VCaP (cell line): ENCODE measurements at regions not wholly inside any gene's neighbourhood (a gene's known extent, or its start where the extent isn't known, plus 50 kb on each side); places are given as distances from the start of the nearest gene placed in this dataset.

ENCODE experiments used
- H3K27ac ChIP-seq: fragments of 450-650 bp; 2 replicates; pipeline ENCODE4 v1.5.1; 2017
- TF ChIP-seq, protein P1 (sequence below): fragments of 450-650 bp; conservative IDR thresholded peaks from 2 replicates; pipeline ENCODE4 v1.5.1; 2017; ENCODE audit warnings: mild to moderate bottlenecking, moderate library complexity

DNA sequence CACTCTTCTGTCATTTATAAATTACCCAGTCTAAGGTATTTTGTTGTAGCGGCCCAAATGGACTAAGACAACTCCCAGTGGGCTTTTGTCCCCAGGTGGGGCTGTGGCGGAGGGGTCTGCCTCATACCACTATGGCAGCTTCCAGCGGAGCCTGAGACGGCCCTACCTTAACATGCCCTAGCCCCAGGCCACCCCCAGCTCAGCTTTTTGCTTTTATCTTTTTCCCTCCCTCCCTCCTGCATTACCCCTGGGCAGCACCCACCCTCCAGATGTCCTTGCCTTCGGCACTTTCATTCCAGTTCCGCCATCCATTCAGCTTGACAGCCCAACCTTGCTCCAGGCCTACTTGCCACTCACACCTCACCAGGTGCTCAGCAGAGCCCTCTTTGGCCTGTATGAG, 307.3 kb downstream of the PTPRU start:
- peak overlapping the region; percentile 59; the same call in 1 of the 2 replicates for H3K27ac ChIP-seq
- TF ChIP-seq, protein P1, sequence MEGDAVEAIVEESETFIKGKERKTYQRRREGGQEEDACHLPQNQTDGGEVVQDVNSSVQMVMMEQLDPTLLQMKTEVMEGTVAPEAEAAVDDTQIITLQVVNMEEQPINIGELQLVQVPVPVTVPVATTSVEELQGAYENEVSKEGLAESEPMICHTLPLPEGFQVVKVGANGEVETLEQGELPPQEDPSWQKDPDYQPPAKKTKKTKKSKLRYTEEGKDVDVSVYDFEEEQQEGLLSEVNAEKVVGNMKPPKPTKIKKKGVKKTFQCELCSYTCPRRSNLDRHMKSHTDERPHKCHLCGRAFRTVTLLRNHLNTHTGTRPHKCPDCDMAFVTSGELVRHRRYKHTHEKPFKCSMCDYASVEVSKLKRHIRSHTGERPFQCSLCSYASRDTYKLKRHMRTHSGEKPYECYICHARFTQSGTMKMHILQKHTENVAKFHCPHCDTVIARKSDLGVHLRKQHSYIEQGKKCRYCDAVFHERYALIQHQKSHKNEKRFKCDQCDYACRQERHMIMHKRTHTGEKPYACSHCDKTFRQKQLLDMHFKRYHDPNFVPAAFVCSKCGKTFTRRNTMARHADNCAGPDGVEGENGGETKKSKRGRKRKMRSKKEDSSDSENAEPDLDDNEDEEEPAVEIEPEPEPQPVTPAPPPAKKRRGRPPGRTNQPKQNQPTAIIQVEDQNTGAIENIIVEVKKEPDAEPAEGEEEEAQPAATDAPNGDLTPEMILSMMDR = no peak

DNA sequence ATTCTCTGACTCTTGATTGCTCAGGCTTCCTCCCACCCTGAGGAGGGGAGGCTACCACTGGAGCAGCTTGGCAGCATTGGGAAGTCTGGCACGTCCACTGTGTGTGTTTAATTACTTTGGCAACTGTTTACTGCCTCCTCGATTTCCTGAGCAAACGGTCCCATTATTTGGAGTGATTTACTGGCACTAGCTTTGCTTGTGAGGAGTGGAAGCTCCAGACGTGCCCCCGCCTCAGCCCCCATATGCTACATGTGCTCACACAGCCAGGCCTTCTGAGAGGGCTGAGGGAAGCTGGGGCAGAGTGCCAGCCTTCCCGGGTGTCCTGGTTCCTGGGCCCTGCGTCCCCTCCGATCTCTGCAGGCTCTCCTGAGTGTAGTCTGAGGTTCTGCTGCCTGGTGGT, 306.2 kb downstream of the PTPRU start:
- peak overlapping the region; percentile 59 for H3K27ac ChIP-seq
- TF ChIP-seq, protein P1 = no peak

DNA sequence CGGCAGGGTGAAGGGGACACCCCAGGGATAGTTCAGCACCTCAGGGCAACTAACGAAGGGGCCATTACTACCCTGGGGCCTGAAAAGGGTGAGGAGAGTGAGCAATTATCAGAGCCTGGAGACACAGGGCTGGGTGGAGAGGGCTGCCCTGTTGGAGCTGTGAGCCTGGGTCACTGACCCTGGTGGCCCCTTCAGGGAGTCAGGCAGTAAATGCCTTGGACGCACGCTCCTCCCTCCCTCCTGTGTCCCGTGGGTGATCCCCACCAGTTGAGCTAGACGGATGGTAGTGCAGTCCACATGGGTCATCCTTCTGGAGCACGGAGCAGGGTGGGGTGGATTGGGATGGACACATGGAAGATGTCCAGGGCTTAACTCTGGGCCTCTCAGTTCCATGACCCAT, 305.3 kb downstream of the PTPRU start:
- TF ChIP-seq, protein P1 = no peak
- peak overlapping the region; percentile 59; the same call in 1 of the 2 replicates for H3K27ac ChIP-seq

DNA sequence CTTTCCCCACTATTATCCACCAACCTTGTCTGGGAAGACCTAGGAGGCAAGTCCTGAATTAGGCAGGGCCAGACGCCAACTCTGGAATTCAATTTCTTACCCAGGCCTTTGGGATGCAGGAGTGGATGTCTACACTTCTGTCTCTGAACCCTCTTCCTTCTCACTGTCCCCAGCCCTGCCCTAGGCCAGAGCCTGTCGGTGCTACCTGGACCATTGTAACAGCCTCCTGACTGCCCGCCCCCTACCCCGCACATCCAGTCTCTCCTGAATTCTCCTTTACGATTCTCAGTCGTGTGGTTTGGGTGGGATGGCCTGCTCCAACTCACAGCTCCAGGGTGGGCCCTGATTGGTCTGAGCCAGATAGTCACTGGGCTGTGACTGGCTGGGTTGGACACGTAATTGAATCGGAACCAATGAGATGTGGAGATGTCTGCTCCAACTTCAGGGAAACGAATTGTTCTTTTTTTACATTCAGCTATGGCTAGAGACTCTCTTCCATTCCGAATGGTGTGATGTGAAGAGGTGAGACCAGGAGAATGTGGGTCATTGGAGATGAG, 304.6 kb downstream of the PTPRU start:
- H3K27ac ChIP-seq = no peak overlapping the region
- TF ChIP-seq, protein P1 = no peak

DNA sequence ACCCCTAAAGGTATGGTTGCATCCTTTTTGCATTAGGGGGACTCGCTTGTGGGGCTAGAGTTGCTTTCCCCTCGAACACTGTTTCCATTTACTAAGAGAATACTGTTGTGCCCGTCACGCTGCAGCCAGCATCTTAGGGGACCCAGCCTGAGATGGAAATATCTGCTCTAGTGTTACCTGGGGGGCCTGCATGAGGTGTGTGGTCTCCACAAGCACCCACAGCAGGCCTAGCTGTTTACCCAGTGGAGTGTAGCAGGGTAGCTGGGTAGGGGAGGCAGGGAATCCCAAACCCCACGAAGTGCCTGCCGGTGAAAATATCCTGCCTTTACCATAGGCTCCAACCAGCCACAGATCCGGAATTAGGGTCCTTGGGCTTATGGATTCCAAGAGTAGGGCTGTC, 303.6 kb downstream of the PTPRU start:
- H3K27ac ChIP-seq = no peak overlapping the region
- TF ChIP-seq, protein P1 = no peak

DNA sequence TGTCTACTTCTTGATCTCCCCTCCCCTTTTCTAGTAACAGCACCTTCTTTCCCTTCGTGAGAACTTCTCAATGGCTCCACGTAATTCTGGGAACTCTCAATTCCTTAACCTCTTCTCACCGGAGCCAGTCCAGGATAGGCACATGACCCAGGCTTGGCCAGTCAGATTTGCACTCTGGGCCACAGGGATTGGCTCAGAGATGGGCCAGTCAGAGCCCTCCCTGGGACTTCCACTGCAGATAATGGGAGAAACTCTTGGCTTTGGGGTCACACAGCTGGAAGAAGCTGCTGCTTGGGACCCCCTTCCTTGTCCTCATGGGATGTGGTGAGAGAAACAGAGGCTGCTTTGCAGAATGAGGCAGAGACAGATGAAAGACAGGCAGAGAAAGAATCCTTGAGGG, 302.3 kb downstream of the PTPRU start:
- H3K27ac ChIP-seq = no peak overlapping the region

DNA sequence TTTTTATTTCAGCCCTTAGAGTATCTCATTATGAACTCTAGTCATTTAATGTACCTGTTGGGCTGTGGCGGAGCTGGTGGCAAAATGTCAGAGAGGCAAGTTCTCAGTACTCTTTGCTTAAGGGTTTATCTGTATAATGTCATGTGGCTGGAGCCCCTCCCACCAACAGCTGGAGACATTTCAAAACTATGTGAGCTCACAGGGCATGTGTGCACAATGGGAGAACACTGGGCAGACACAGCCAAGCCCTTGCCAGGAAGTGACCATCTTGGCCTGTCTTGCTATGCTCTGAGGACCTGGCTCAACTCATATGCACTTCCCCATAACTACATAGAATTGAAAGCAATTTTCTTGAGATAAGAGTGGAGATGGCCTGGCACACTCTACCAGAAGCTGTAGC, 296.4 kb downstream of the PTPRU start:
- no peak overlapping the region for H3K27ac ChIP-seq
- TF ChIP-seq, protein P1 = no peak

More for the DNA sequence above, 302.3 kb downstream of the PTPRU start:
- TF ChIP-seq, protein P1 = no peak
